Esophagus muscularis mucosa (tissue), 4 donors: ENCODE measurements at regions not wholly inside any gene's neighbourhood (a gene's known extent, or its start where the extent isn't known, plus 50 kb on each side); places are given as distances from the start of the nearest gene placed in this dataset.

Experiments used
- CTCF ChIP-seq, 3 experiments: fragments of 200-600 bp in 2 of 3; fragments of 450-650 bp in 1 of 3; sonication (generic) in 2 of 3; IDR thresholded peaks; one replicate each; pipeline ENCODE4 v1.5.1; 2017 to 2019; ENCODE audit warnings: antibody characterized with exemption in 3 of 3, mild to moderate bottlenecking in 2 of 3, moderate library complexity in 1 of 3
- EP300 ChIP-seq: sonication (generic); formaldehyde crosslinking; IDR thresholded peaks from one replicate; pipeline ENCODE4 v1.6.1; 2017; ENCODE audit warnings: antibody characterized with exemption
- POLR2A ChIP-seq: fragments of 450-650 bp; IDR thresholded peaks from one replicate; pipeline ENCODE4 v1.6.1; 2017; ENCODE audit warnings: antibody characterized with exemption, moderate library complexity, mild to moderate bottlenecking, low read depth
- POLR2AphosphoS5 ChIP-seq, 2 donors: sonication (generic); formaldehyde crosslinking; IDR thresholded peaks; one replicate each; pipeline ENCODE4 v1.6.1; 2017; ENCODE audit warnings: antibody characterized with exemption in 2 of 2

DNA sequence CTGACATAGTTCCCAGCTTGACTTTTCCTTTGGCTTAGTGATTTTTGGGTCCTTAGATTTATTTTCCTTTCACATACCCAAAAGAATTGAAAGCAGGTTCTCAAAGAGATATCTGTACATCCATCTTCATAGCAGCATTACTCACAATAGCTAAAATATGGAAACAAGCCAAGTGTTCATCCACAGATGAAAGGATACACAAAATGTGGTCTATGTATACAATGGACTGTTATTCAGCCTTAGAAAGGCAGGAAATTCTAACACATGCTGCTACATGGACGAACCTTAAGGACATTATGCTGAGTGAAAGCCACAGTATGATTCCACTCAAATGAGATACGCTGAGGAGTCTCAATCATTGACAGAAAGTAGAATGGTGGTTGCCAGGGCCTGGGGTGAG, 171.8 kb downstream of the IGLL1 start:
- TF ChIP-seq EP300 (no peak), CTCF (IDR thresholded peaks at IDR 0.05) (no peak), POLR2A (no peak), POLR2AphosphoS5 (IDR thresholded peaks at IDR 0.05) (no peak)
